H4 (cell line): ENCODE measurements at regions not wholly inside any gene's neighbourhood (a gene's known extent, or its start where the extent isn't known, plus 50 kb on each side); places are given as distances from the start of the nearest gene placed in this dataset.

Source experiments
- DNase-seq: peaks from one replicate; pipeline ENCODE4 v3.0.0-alpha.2; 2015; ENCODE audit warnings: low spot score

GRCh38 chr6:170116636-170117035 lies 174.2 kb downstream of the DLL1 start:
- no peak for DNase-seq

GRCh38 chr6:170114956-170115855 lies 175.7 kb downstream of the DLL1 start:
- peak; percentile 16 for DNase-seq

- DNase-seq, result no peak
Observed at GRCh38 chr6:170114187-170114945, 176.5 kb downstream of the DLL1 start.

- DNase-seq, result no peak
Observed at GRCh38 chr6:170113141-170113540, 177.7 kb downstream of the DLL1 start.

GRCh38 chr6:170112583-170112860 lies 178.4 kb downstream of the DLL1 start:
- no peak for DNase-seq

GRCh38 chr6:170111816-170112582 lies 178.9 kb downstream of the DLL1 start:
- no peak for DNase-seq

GRCh38 chr6:170111141-170111664 lies 179.7 kb downstream of the DLL1 start:
- no peak for DNase-seq

- DNase-seq, result no peak
Observed at GRCh38 chr6:170110201-170111140, 180.4 kb downstream of the DLL1 start.

GRCh38 chr6:170108890-170109587 lies 181.8 kb downstream of the DLL1 start:
- no peak for DNase-seq

GRCh38 chr6:170108456-170108855 lies 182.4 kb downstream of the DLL1 start:
- no peak for DNase-seq

- no peak for DNase-seq
Observed at GRCh38 chr6:170107606-170108222, 183.2 kb downstream of the DLL1 start.

- no peak for DNase-seq
Observed at GRCh38 chr6:170106906-170107525, 183.9 kb downstream of the DLL1 start.

- DNase-seq, result no peak
Observed at GRCh38 chr6:170102582-170103481, 188.0 kb downstream of the DLL1 start.

GRCh38 chr6:170102038-170102437 lies 188.8 kb downstream of the DLL1 start:
- DNase-seq, result no peak

GRCh38 chr6:170101281-170102035 lies 189.4 kb downstream of the DLL1 start:
- no peak for DNase-seq

GRCh38 chr6:170100046-170100445 lies 190.8 kb downstream of the DLL1 start:
- DNase-seq, result no peak

GRCh38 chr6:170099387-170099786 lies 191.5 kb downstream of the DLL1 start:
- no peak for DNase-seq
